K562 (cell line): ENCODE measurements at regions not wholly inside any gene's neighbourhood (a gene's known extent, or its start where the extent isn't known, plus 50 kb on each side); places are given as distances from the start of the nearest gene placed in this dataset.

ENCODE experiments used
- CAMTA2 ChIP-seq: fragments of 250-450 bp; sonication (Bioruptor Pico); conservative IDR thresholded peaks from 2 replicates; pipeline ENCODE4 v1.5.1; 2022
- HDAC1 ChIP-seq, 2 experiments: fragments of 450-650 bp; IDR thresholded peaks; 2 replicates each; pipeline ENCODE4 v1.6.1; 2016 to 2017; ENCODE audit warnings: inconsistent platforms in 1 of 2, mild to moderate bottlenecking in 1 of 2, moderate library complexity in 1 of 2
- POLR2A ChIP-seq: fragments of 450-650 bp; conservative IDR thresholded peaks from 2 replicates; pipeline ENCODE4 v1.6.1; 2016
- ZKSCAN1 ChIP-seq: fragments of 150-350 bp; IDR thresholded peaks from 2 replicates; pipeline ENCODE4 v1.6.1; 2016; ENCODE audit warnings: low read depth, low read length

DNA sequence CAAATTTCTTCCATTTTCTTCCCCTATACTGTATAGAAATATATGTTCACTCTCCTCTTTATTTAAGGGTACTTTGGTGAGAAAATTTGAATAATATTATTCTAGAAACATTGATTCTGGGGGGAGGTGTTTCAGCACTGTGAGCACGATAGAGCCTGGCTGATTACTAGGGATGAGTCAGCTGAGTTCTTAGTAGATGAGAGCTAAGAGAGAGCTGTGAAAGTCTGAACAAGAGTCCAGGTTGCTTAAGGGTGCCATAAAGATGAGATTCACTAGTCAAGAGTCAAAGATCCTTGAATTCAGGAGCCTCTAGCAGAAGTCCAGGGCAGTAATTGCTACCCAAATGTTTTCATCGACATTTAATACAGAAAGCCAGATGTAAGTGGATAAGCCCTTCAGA is 756.6 kb upstream of the API5 start:
- TF ChIP-seq POLR2A, result no peak
- no peak for TF ChIP-seq ZKSCAN1
- no peak for TF ChIP-seq HDAC1 (IDR thresholded peaks at IDR 0.05)
- no peak for TF ChIP-seq CAMTA2 (CRISPR knock-in tag)
